IMR-90 (cell line): ENCODE measurements at regions not wholly inside any gene's neighbourhood (a gene's known extent, or its start where the extent isn't known, plus 50 kb on each side); places are given as distances from the start of the nearest gene placed in this dataset.
"Not testable (repeated sequence)": the region's sequence is repeated elsewhere in the genome, so short reads cannot be mapped to it uniquely, and the experiment has no call there.

ENCODE experiments used
- CHD1 ChIP-seq: IDR thresholded peaks from 2 replicates; pipeline ENCODE4 v1.6.1; 2012; ENCODE audit warnings: low read depth, low read length, improper control_type of control experiment
- CTCF ChIP-seq: conservative IDR thresholded peaks from 2 replicates; pipeline ENCODE4 v1.5.1; 2012; ENCODE audit warnings: mild to moderate bottlenecking, low read depth, low read length, improper control_type of control experiment
- POLR2A ChIP-seq: IDR thresholded peaks from 2 replicates; pipeline ENCODE4 v1.6.1; 2012; ENCODE audit warnings: mild to moderate bottlenecking, low read depth, low read length
- RFX5 ChIP-seq: IDR thresholded peaks from 2 replicates; pipeline ENCODE4 v1.8.0; 2012; ENCODE audit warnings: low read depth, mild to moderate bottlenecking, low read length, moderate library complexity

GRCh38 chr4:8673106-8673505, 80.5 kb downstream of the CPZ start:
- not testable (repeated sequence) for TF ChIP-seq CTCF, POLR2A, CHD1, RFX5
